Right atrium auricular region (tissue), 2 donors: ENCODE measurements at regions not wholly inside any gene's neighbourhood (a gene's known extent, or its start where the extent isn't known, plus 50 kb on each side); places are given as distances from the start of the nearest gene placed in this dataset.

Experiments used
- DNase-seq: peaks from one replicate; pipeline ENCODE4 v3.0.0-alpha.2; 2019; ENCODE audit warnings: low spot score
- H3K27ac ChIP-seq, 2 donors: fragments of 200-600 bp; sonication (generic); 1 replicate in 1 of 2; 2 replicates in 1 of 2; pipeline ENCODE4 v1.5.1; 2016 to 2019
- H3K27me3 ChIP-seq, 2 donors: fragments of 200-600 bp; sonication (generic); one replicate each; pipeline versions ENCODE4 v1.5.1 to v1.6.0; 2017 to 2019
- H3K36me3 ChIP-seq: fragments of 200-600 bp; sonication (generic); one replicate; pipeline ENCODE4 v1.5.1; 2016
- H3K4me1 ChIP-seq, 2 donors: fragments of 200-600 bp; sonication (generic); one replicate each; pipeline versions ENCODE4 v1.5.1 to v1.6.0; 2017 to 2019
- H3K4me3 ChIP-seq, 2 donors: fragments of 200-600 bp; sonication (generic); 1 replicate in 1 of 2; 2 replicates in 1 of 2; pipeline ENCODE4 v1.5.1; 2017 to 2019; ENCODE audit warnings: mild to moderate bottlenecking in 1 of 2, moderate library complexity in 1 of 2
- H3K9me3 ChIP-seq, 2 donors: fragments of 200-600 bp; sonication (generic); one replicate each; pipeline ENCODE4 v1.5.1; 2019
- TF ChIP-seq, protein P1 (sequence below), 2 donors: fragments of 200-600 bp; sonication (generic); IDR thresholded peaks; one replicate each; pipeline ENCODE4 v1.5.1; 2019; ENCODE audit warnings: antibody characterized with exemption in 2 of 2

DNA sequence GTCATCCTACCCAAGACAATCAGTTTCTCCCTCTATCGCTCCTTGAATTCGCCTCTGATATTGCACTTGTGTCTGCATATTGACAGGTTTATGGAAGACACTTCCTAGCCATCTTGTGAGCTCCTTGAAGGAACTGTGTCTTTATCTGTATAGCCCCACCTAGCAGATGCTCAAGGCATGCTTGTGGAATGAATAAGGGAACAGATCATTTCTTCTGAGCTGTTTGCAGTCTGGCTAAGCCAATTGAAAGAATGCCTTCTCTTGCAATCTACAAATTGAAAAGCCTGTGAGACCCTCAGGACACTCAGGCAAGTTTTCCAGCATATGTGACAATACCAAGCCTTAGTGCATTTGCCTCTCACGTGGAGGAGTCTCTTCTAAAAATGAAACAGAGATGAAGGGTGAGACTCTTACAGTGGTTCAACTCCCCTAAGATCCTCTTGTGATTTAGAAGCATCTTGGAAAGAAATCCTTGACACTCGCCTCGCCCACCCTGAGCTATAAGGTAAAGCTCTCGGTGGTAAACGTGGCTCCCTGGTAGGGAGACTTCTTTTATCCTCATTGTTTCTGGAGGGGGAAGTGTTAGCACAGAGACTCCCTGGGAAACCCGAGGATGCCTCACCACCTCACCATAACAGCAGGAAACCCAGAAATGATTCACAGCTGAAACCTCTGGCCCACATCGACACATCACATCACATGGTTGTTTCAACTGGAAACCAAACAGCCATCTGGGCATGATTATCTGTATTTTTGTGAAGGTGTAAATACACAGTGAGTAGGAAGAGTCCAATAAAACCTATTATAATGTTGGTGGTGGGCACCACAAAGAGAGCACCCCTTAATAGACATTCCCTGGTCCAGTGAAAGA, 112.3 kb upstream of the BCL2L14 start:
- no peak for DNase-seq
- H3K27ac ChIP-seq, result no peak overlapping the region
- no peaks in the 10 kb centered on the region for H3K36me3 ChIP-seq
- H3K9me3 ChIP-seq, result no peaks in the 10 kb centered on the region
- H3K4me3 ChIP-seq, result no peak overlapping the region
- H3K4me1 ChIP-seq, result no peaks in the 10 kb centered on the region
- H3K27me3 ChIP-seq, result no peaks in the 10 kb centered on the region
- TF ChIP-seq, protein P1, sequence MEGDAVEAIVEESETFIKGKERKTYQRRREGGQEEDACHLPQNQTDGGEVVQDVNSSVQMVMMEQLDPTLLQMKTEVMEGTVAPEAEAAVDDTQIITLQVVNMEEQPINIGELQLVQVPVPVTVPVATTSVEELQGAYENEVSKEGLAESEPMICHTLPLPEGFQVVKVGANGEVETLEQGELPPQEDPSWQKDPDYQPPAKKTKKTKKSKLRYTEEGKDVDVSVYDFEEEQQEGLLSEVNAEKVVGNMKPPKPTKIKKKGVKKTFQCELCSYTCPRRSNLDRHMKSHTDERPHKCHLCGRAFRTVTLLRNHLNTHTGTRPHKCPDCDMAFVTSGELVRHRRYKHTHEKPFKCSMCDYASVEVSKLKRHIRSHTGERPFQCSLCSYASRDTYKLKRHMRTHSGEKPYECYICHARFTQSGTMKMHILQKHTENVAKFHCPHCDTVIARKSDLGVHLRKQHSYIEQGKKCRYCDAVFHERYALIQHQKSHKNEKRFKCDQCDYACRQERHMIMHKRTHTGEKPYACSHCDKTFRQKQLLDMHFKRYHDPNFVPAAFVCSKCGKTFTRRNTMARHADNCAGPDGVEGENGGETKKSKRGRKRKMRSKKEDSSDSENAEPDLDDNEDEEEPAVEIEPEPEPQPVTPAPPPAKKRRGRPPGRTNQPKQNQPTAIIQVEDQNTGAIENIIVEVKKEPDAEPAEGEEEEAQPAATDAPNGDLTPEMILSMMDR (IDR thresholded peaks at IDR 0.05), result no peak

DNA sequence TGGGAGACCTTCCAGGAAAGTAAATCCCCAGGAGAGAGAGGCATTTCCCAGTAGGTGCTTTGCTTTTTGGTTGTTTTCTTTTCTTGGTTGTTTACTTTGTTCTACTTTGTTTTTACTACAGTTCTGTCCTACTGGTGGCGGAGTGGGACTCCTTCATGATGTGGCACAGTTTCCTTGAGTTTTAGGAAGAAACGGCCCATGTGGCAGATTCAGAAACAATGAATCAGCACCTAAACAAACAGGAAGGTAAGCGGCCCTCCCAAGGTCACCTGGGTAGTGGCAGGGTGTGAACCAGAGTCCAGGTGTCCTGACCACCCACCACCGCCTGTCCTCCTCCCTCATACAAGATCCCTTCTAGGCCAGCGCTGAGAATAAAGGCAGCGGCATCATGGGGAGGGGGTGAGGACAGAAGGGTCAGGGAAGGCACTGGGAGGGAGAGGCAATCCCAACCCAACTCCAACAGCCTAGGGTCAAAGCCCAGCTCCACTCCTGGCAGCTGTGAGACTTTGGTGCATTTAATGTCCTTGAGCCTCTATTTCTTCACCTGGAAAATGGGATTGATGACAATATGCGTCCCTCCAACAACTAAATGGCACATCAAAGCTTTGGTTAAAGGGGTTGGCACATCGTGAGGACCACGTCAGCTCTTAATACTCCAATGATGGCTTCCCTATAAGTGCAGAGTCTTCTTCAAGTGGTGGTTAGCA, 111.5 kb upstream of the BCL2L14 start:
- no peak for DNase-seq
- H3K27ac ChIP-seq, result no peak overlapping the region
- no peak overlapping the region for H3K4me3 ChIP-seq
- TF ChIP-seq, protein P1 (IDR thresholded peaks at IDR 0.05), result no peak
- H3K9me3 ChIP-seq, result no peaks in the 10 kb centered on the region
- H3K4me1 ChIP-seq, result no peaks in the 10 kb centered on the region
- H3K27me3 ChIP-seq, result no peaks in the 10 kb centered on the region
- no peaks in the 10 kb centered on the region for H3K36me3 ChIP-seq

DNA sequence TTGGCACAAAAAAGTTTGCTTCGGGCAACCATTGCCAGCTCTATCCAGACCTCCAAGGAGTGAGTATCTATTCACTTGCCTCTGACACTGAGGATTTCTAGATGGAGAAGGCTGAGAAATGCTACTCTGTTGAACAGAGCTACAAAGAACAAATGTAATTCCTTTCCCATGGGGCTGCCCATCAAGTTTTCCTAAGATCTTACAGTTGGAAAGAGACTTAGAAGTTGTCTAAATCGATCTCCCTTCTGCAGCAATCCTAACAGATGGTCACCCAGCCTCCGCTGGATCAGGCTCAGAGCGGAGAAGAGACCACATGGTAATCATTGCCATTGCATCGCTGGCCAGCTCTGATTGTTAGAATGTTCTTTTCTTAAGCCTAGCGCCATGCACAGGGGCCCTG, 110.1 kb upstream of the BCL2L14 start:
- TF ChIP-seq, protein P1 (IDR thresholded peaks at IDR 0.05), result no peak
- H3K27ac ChIP-seq, result no peak overlapping the region
- DNase-seq, result no peak
- H3K4me1 ChIP-seq, result no peaks in the 10 kb centered on the region
- no peaks in the 10 kb centered on the region for H3K36me3 ChIP-seq
- no peak overlapping the region for H3K4me3 ChIP-seq
- H3K27me3 ChIP-seq, result no peaks in the 10 kb centered on the region
- no peaks in the 10 kb centered on the region for H3K9me3 ChIP-seq

DNA sequence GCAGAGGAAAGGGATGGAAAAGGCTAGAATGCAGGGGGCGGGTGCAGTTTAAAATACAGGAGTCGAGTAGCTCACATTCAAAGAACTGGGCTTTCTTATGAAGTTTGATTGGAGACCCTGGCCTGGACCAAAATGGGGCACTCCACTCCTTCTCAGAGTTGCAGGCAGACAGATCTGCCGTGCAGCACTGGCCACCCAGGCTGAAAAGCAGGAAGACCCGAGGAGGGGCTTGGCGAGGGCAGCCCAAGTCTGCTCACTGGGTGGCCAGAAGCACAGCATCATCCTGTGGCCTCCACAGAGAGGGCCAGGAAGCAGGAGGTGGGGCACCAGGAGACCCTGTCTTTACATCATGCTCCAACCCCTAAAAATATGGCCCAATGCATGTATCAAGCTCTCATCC, 109.1 kb upstream of the BCL2L14 start:
- Histone ChIP-seq H3K4me3 (no peak overlapping the region), H3K9me3 (no peaks in the 10 kb centered on the region), H3K27ac (no peak overlapping the region), H3K4me1 (no peaks in the 10 kb centered on the region), H3K36me3 (no peaks in the 10 kb centered on the region), H3K27me3 (no peaks in the 10 kb centered on the region)
- DNase-seq, result no peak
- TF ChIP-seq, protein P1 (IDR thresholded peaks at IDR 0.05), result no peak

DNA sequence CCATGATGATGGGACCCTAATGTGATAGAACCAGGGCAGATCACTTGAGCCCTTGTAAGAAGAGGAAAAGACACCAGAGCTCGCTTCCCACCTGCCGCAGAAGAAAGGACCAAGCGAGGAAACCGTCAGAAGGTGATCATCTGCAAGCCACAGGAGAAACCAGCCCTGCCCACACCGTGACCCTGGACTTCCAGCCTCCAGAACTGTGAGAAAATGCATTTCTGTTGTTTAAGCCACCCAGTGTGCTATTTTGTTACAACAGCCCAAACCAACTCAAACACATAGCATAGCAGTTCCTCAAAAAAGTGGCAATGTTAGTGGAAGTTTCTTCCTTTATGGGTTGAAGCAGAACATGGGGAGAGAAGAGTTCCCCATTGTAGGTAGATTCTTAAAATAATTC, 107.9 kb upstream of the BCL2L14 start:
- TF ChIP-seq, protein P1 (IDR thresholded peaks at IDR 0.05), result no peak
- no peak for DNase-seq
- H3K9me3 ChIP-seq, result no peaks in the 10 kb centered on the region

More for the DNA sequence above, 107.9 kb upstream of the BCL2L14 start:
- H3K36me3 ChIP-seq, result no peaks in the 10 kb centered on the region
- H3K27ac ChIP-seq, result no peak overlapping the region
- H3K4me3 ChIP-seq, result no peak overlapping the region
- no peaks in the 10 kb centered on the region for H3K27me3 ChIP-seq
- no peaks in the 10 kb centered on the region for H3K4me1 ChIP-seq
